ENCODE measurements at regions not wholly inside any gene's neighbourhood (a gene's known extent, or its start where the extent isn't known, plus 50 kb on each side); places are given as distances from the start of the nearest gene placed in this dataset.
"Not testable (repeated sequence)": the region's sequence is repeated elsewhere in the genome, so short reads cannot be mapped to it uniquely, and the experiment has no call there.

- no peak overlapping the region for H3K27ac ChIP-seq (ENCODE audit: low read depth, low read length, poor library complexity, severe bottlenecking)
- H3K4me1 ChIP-seq (ENCODE audit: insufficient read depth, low read length, severe bottlenecking), result no peaks in the 10 kb centered on the region
- no peaks in the 10 kb centered on the region for H3K9me2 ChIP-seq (ENCODE audit: low read depth, low read length)
Measured at GRCh38 chr12:17030338-17030737, 424.4 kb upstream of the LMO3 start.

GRCh38 chr12:17028348-17028747, 422.4 kb upstream of the LMO3 start:
- Histone ChIP-seq H3K27me3 (ENCODE audit: insufficient read depth, low read length) (no peaks in the 10 kb centered on the region), H3F3A (ENCODE audit: insufficient read depth, low read length) (no peaks in the 10 kb centered on the region), H3K4me3 (ENCODE audit: low read depth, low read length, poor library complexity, severe bottlenecking) (no peak overlapping the region), H3K9me2 (ENCODE audit: low read depth, low read length) (no peaks in the 10 kb centered on the region), H3K9me3 (ENCODE audit: low read length) (no peaks in the 10 kb centered on the region), H4K20me1 (ENCODE audit: insufficient read depth, low read length) (no peaks in the 10 kb centered on the region), H3K9ac (ENCODE audit: low read length) (no peak overlapping the region), H3K79me2 (ENCODE audit: insufficient read depth, low read length) (no peaks in the 10 kb centered on the region), H3K4me1 (ENCODE audit: insufficient read depth, low read length, severe bottlenecking) (no peaks in the 10 kb centered on the region), H3K4me2 (ENCODE audit: low read length) (no peak overlapping the region), H3K36me3 (ENCODE audit: insufficient read depth, low read length) (no peaks in the 10 kb centered on the region), H3K27ac (ENCODE audit: low read depth, low read length, poor library complexity, severe bottlenecking) (no peak overlapping the region), H2AFZ (ENCODE audit: low read length) (no peak overlapping the region)
- no peak for TF ChIP-seq CTCF (IDR thresholded peaks at IDR 0.05; ENCODE audit: low read length)
- TF ChIP-seq EZH2 (IDR thresholded peaks at IDR 0.05; ENCODE audit: borderline replicate concordance, low read length), result no peak

More at GRCh38 chr12:17030338-17030737, 424.4 kb upstream of the LMO3 start:
- no peak overlapping the region for H3K9ac ChIP-seq (ENCODE audit: low read length)
- H3K79me2 ChIP-seq (ENCODE audit: insufficient read depth, low read length), result no peaks in the 10 kb centered on the region
- H3F3A ChIP-seq (ENCODE audit: insufficient read depth, low read length), result no peaks in the 10 kb centered on the region
- no peaks in the 10 kb centered on the region for H3K36me3 ChIP-seq (ENCODE audit: insufficient read depth, low read length)
- TF ChIP-seq EZH2 (IDR thresholded peaks at IDR 0.05; ENCODE audit: borderline replicate concordance, low read length), result no peak
- TF ChIP-seq CTCF (IDR thresholded peaks at IDR 0.05; ENCODE audit: low read length), result no peak
- H2AFZ ChIP-seq (ENCODE audit: low read length), result no peak overlapping the region
- no peaks in the 10 kb centered on the region for H3K27me3 ChIP-seq (ENCODE audit: insufficient read depth, low read length)
- no peaks in the 10 kb centered on the region for H4K20me1 ChIP-seq (ENCODE audit: insufficient read depth, low read length)
- H3K4me3 ChIP-seq (ENCODE audit: low read depth, low read length, poor library complexity, severe bottlenecking), result no peak overlapping the region
- no peak overlapping the region for H3K4me2 ChIP-seq (ENCODE audit: low read length)
- H3K9me3 ChIP-seq (ENCODE audit: low read length), result no peaks in the 10 kb centered on the region

- H3K9me2 ChIP-seq (ENCODE audit: low read depth, low read length); H3K9me3 ChIP-seq (ENCODE audit: low read length); H2AFZ ChIP-seq (ENCODE audit: low read length); H3K4me1 ChIP-seq (ENCODE audit: insufficient read depth, low read length, severe bottlenecking); H3K36me3 ChIP-seq (ENCODE audit: insufficient read depth, low read length); H3K4me3 ChIP-seq (ENCODE audit: low read depth, low read length, poor library complexity, severe bottlenecking); H3K27me3 ChIP-seq (ENCODE audit: insufficient read depth, low read length); H3K27ac ChIP-seq (ENCODE audit: low read depth, low read length, poor library complexity, severe bottlenecking); H3K9ac ChIP-seq (ENCODE audit: low read length); H3F3A ChIP-seq (ENCODE audit: insufficient read depth, low read length); H3K79me2 ChIP-seq (ENCODE audit: insufficient read depth, low read length); H3K4me2 ChIP-seq (ENCODE audit: low read length); H4K20me1 ChIP-seq (ENCODE audit: insufficient read depth, low read length): not testable (repeated sequence)
Measured at GRCh38 chr12:17025424-17025823, 419.5 kb upstream of the LMO3 start.

- Histone ChIP-seq H3K9me3 (ENCODE audit: low read length) (no peaks in the 10 kb centered on the region), H3K4me3 (ENCODE audit: low read depth, low read length, poor library complexity, severe bottlenecking) (no peak overlapping the region), H3K4me2 (ENCODE audit: low read length) (no peak overlapping the region), H3K4me1 (ENCODE audit: insufficient read depth, low read length, severe bottlenecking) (no peaks in the 10 kb centered on the region), H3K27ac (ENCODE audit: low read depth, low read length, poor library complexity, severe bottlenecking) (no peak overlapping the region), H4K20me1 (ENCODE audit: insufficient read depth, low read length) (no peaks in the 10 kb centered on the region), H3K79me2 (ENCODE audit: insufficient read depth, low read length) (no peaks in the 10 kb centered on the region), H3F3A (ENCODE audit: insufficient read depth, low read length) (no peaks in the 10 kb centered on the region), H3K9me2 (ENCODE audit: low read depth, low read length) (no peaks in the 10 kb centered on the region), H3K36me3 (ENCODE audit: insufficient read depth, low read length) (no peaks in the 10 kb centered on the region), H3K9ac (ENCODE audit: low read length) (no peak overlapping the region), H2AFZ (ENCODE audit: low read length) (no peak overlapping the region), H3K27me3 (ENCODE audit: insufficient read depth, low read length) (no peaks in the 10 kb centered on the region)
- TF ChIP-seq CTCF (IDR thresholded peaks at IDR 0.05; ENCODE audit: low read length), result no peak
- TF ChIP-seq EZH2 (IDR thresholded peaks at IDR 0.05; ENCODE audit: borderline replicate concordance, low read length), result no peak
Measured at GRCh38 chr12:17020765-17021164, 414.8 kb upstream of the LMO3 start.
